ENCODE measurements at regions not wholly inside any gene's neighbourhood (a gene's known extent, or its start where the extent isn't known, plus 50 kb on each side); places are given as distances from the start of the nearest gene placed in this dataset.

- intact Hi-C loops (cut with micrococcal nuclease) = no loop called here
- ChIA-PET POLR2A (no interaction called here), CTCF (no interaction called here)
- Mint-ChIP-seq H3K4me1 (no peaks in the 10 kb centered on the region), H3K4me3 (no peak overlapping the region), H3K27me3 (no peaks in the 10 kb centered on the region), H3K27ac (no peak overlapping the region), H3K36me3 (ENCODE audit: low read depth) (no peaks in the 10 kb centered on the region), H3K9me3 (peaks cover 7% of the 10 kb centered on the region)
- ATAC-seq (ENCODE audit: low read depth) = no peak
- no peak for TF ChIP-seq CTCF (IDR thresholded peaks at IDR 0.05)
- DNase-seq = no peak
Measured at GRCh38 chr20:16946097-16946496, 197.9 kb downstream of the OTOR start.

- ChIA-PET CTCF (no interaction called here), POLR2A (no interaction called here)
- no peak for ATAC-seq (ENCODE audit: low read depth)
- H3K4me3 Mint-ChIP-seq = no peak overlapping the region
- intact Hi-C loops (cut with micrococcal nuclease) = no loop called here
- no peak for TF ChIP-seq CTCF (IDR thresholded peaks at IDR 0.05)
- no peak for DNase-seq
- no peaks in the 10 kb centered on the region for H3K27me3 Mint-ChIP-seq
- no peaks in the 10 kb centered on the region for H3K36me3 Mint-ChIP-seq (ENCODE audit: low read depth)
- H3K27ac Mint-ChIP-seq = no peak overlapping the region
- H3K4me1 Mint-ChIP-seq = no peaks in the 10 kb centered on the region
- H3K9me3 Mint-ChIP-seq = peaks cover 7% of the 10 kb centered on the region
Measured at GRCh38 chr20:16947479-16947878, 199.3 kb downstream of the OTOR start.

- TF ChIP-seq CTCF (IDR thresholded peaks at IDR 0.05) = no peak
- POLR2A ChIA-PET = no interaction called here
- no peak overlapping the region for H3K4me3 Mint-ChIP-seq
- H3K27ac Mint-ChIP-seq = no peak overlapping the region
- no peaks in the 10 kb centered on the region for H3K4me1 Mint-ChIP-seq
- ATAC-seq (ENCODE audit: low read depth) (no peak), DNase-seq (no peak)
- CTCF ChIA-PET = no interaction called here
- H3K9me3 Mint-ChIP-seq = peaks cover 7% of the 10 kb centered on the region
- H3K36me3 Mint-ChIP-seq (ENCODE audit: low read depth) = no peaks in the 10 kb centered on the region
- H3K27me3 Mint-ChIP-seq = no peaks in the 10 kb centered on the region
- intact Hi-C loops (cut with micrococcal nuclease) = no loop called here
Measured at GRCh38 chr20:16951876-16952275, 203.7 kb downstream of the OTOR start.

GRCh38 chr20:16952965-16953364, 204.8 kb downstream of the OTOR start:
- TF ChIP-seq CTCF (IDR thresholded peaks at IDR 0.05) = no peak
- H3K27me3 Mint-ChIP-seq = no peaks in the 10 kb centered on the region
- DNase-seq (no peak), ATAC-seq (ENCODE audit: low read depth) (no peak)
- ChIA-PET POLR2A (no interaction called here), CTCF (no interaction called here)
- intact Hi-C loops (cut with micrococcal nuclease) = no loop called here
- H3K27ac Mint-ChIP-seq = no peak overlapping the region
- H3K9me3 Mint-ChIP-seq = peaks cover 7% of the 10 kb centered on the region
- no peaks in the 10 kb centered on the region for H3K36me3 Mint-ChIP-seq (ENCODE audit: low read depth)
- no peak overlapping the region for H3K4me3 Mint-ChIP-seq
- no peaks in the 10 kb centered on the region for H3K4me1 Mint-ChIP-seq

- H3K36me3 Mint-ChIP-seq (ENCODE audit: low read depth) = no peaks in the 10 kb centered on the region
- H3K27ac Mint-ChIP-seq = no peak overlapping the region
- TF ChIP-seq CTCF (IDR thresholded peaks at IDR 0.05) = no peak
- intact Hi-C loops (cut with micrococcal nuclease) = no loop called here
- ChIA-PET CTCF (no interaction called here), POLR2A (no interaction called here)
- no peaks in the 10 kb centered on the region for H3K4me1 Mint-ChIP-seq
- peaks cover 7% of the 10 kb centered on the region for H3K9me3 Mint-ChIP-seq
- DNase-seq = no peak
- ATAC-seq (ENCODE audit: low read depth) = no peak
- H3K4me3 Mint-ChIP-seq = no peak overlapping the region
- H3K27me3 Mint-ChIP-seq = no peaks in the 10 kb centered on the region
Measured at GRCh38 chr20:16953858-16954257, 205.7 kb downstream of the OTOR start.

Data from activated B cell treated with CpG ODN at 0.5 μM for 24 hours (primary cell).